ENCODE measurements at regions not wholly inside any gene's neighbourhood (a gene's known extent, or its start where the extent isn't known, plus 50 kb on each side); places are given as distances from the start of the nearest gene placed in this dataset.

GRCh38 chr5:96569332-96569731 lies 92.8 kb upstream of the CAST start:
- TF ChIP-seq CTCF (IDR thresholded peaks at IDR 0.05 in 4 of 5, conservative IDR thresholded peaks at IDR 0.05 in 1 of 5) (no peak), POLR2A (IDR thresholded peaks at IDR 0.05) (no peak)

Measured in gastrocnemius medialis (tissue), 4 donors.